ENCODE measurements at regions not wholly inside any gene's neighbourhood (a gene's known extent, or its start where the extent isn't known, plus 50 kb on each side); places are given as distances from the start of the nearest gene placed in this dataset.

DNA sequence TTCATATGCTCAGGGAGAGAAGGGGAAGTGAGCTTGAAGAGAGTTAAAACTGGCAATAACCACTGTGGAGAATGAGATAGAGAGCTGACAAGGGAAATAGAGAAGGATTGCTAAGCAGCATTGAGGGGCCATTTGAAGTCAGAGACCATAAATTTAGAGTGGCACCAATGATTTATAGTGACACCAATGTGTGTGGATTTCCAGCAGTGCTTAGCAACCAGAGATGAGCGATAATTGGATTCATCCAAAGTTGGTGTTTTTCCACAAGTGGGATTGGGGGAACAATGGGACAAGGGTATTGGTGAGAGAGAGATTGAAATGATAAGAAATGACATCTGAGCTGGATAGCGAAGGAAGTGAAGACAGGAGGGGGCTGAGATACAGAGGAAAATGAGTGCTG lies 114.1 kb downstream of the C1orf94 start:
- Mint-ChIP-seq H3K36me3 (ENCODE audit: low read depth) (no peaks in the 10 kb centered on the region), H3K27ac (ENCODE audit: unreplicated experiment) (no peak overlapping the region), H3K4me1 (ENCODE audit: low read depth) (no peaks in the 10 kb centered on the region), H3K27me3 (ENCODE audit: low read depth) (no peaks in the 10 kb centered on the region), H3K9me3 (ENCODE audit: low read depth) (no peaks in the 10 kb centered on the region), H3K4me3 (ENCODE audit: unreplicated experiment) (no peak overlapping the region)
- TF ChIP-seq, protein P1, sequence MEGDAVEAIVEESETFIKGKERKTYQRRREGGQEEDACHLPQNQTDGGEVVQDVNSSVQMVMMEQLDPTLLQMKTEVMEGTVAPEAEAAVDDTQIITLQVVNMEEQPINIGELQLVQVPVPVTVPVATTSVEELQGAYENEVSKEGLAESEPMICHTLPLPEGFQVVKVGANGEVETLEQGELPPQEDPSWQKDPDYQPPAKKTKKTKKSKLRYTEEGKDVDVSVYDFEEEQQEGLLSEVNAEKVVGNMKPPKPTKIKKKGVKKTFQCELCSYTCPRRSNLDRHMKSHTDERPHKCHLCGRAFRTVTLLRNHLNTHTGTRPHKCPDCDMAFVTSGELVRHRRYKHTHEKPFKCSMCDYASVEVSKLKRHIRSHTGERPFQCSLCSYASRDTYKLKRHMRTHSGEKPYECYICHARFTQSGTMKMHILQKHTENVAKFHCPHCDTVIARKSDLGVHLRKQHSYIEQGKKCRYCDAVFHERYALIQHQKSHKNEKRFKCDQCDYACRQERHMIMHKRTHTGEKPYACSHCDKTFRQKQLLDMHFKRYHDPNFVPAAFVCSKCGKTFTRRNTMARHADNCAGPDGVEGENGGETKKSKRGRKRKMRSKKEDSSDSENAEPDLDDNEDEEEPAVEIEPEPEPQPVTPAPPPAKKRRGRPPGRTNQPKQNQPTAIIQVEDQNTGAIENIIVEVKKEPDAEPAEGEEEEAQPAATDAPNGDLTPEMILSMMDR (IDR thresholded peaks at IDR 0.05): no peak
- DNase-seq (ENCODE audit: low spot score): no peak

DNA sequence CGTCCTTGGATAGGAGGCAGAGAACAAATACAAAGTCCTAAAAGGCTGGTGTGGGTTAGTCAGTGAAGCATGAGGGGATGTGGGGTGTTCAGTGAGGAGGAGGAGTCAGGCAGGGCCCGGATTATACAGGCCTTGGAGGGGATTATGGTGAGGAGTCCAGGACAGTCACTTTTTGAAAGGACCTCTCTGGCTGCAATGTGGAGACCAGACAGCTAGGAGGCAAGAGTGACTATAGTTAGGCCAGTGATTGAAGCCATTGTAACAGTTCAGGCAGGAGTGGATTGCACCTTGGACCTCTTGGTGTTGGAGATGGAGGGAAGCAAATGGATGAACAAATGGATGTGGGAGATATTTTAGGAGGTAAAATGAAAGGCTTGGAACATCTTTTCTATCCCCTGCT lies 115.8 kb downstream of the C1orf94 start:
- H3K27me3 Mint-ChIP-seq (ENCODE audit: low read depth): no peaks in the 10 kb centered on the region
- no peak overlapping the region for H3K27ac Mint-ChIP-seq (ENCODE audit: unreplicated experiment)
- no peak overlapping the region for H3K4me3 Mint-ChIP-seq (ENCODE audit: unreplicated experiment)
- TF ChIP-seq, protein P1 (IDR thresholded peaks at IDR 0.05): no peak
- H3K36me3 Mint-ChIP-seq (ENCODE audit: low read depth): no peaks in the 10 kb centered on the region
- H3K4me1 Mint-ChIP-seq (ENCODE audit: low read depth): no peaks in the 10 kb centered on the region
- H3K9me3 Mint-ChIP-seq (ENCODE audit: low read depth): peaks cover 4% of the 10 kb centered on the region
- no peak for DNase-seq (ENCODE audit: low spot score)

DNA sequence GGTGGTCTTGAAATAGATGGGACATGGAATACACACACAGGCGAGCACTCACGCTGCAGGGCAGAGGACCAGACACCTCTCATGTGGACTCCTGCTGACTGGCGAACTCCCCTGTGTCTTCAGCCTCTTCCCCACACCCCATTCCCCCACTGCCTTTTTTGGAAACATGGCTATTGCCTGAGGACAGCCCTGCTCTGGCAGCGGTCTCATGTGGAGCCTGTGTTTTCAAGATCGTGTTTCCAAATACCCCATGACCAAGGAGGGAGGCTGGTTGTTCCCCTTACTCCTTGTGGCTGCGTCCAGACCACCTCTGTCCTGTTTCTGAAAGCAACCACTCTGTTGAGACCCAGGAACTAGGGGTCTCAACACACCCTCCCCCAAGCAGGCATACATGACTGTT lies 119.4 kb downstream of the C1orf94 start:
- no peak for DNase-seq (ENCODE audit: low spot score)
- H3K9me3 Mint-ChIP-seq (ENCODE audit: low read depth): peaks cover 4% of the 10 kb centered on the region
- H3K27me3 Mint-ChIP-seq (ENCODE audit: low read depth): no peaks in the 10 kb centered on the region
- TF ChIP-seq, protein P1 (IDR thresholded peaks at IDR 0.05): no peak
- no peaks in the 10 kb centered on the region for H3K36me3 Mint-ChIP-seq (ENCODE audit: low read depth)
- no peak overlapping the region for H3K27ac Mint-ChIP-seq (ENCODE audit: unreplicated experiment)
- no peaks in the 10 kb centered on the region for H3K4me1 Mint-ChIP-seq (ENCODE audit: low read depth)
- no peak overlapping the region for H3K4me3 Mint-ChIP-seq (ENCODE audit: unreplicated experiment)

DNA sequence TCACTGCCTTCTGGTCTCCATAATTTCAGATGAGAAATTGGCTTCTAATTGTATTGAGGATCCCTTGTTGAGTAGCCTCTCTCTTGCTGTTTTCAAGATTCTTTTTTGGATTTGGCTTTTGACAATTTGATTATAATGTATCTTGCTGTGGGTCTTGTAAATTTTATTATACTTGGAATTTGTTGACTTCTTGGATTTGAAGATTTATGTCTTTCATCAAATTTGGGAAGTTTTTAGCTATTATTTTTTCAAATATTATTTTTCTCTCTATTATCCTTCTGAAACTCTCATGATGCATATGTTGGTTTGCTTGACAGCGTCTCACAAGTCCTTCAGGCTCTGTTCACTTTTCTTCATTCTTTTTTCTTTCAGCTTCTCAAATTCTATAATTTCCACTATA lies 126.1 kb downstream of the C1orf94 start:
- Mint-ChIP-seq H3K27ac (ENCODE audit: unreplicated experiment) (no peak overlapping the region), H3K4me1 (ENCODE audit: low read depth) (no peaks in the 10 kb centered on the region), H3K36me3 (ENCODE audit: low read depth) (no peaks in the 10 kb centered on the region), H3K9me3 (ENCODE audit: low read depth) (peaks cover 36% of the 10 kb centered on the region), H3K4me3 (ENCODE audit: unreplicated experiment) (no peak overlapping the region), H3K27me3 (ENCODE audit: low read depth) (no peaks in the 10 kb centered on the region)
- TF ChIP-seq, protein P1 (IDR thresholded peaks at IDR 0.05): no peak
- DNase-seq (ENCODE audit: low spot score): no peak

DNA sequence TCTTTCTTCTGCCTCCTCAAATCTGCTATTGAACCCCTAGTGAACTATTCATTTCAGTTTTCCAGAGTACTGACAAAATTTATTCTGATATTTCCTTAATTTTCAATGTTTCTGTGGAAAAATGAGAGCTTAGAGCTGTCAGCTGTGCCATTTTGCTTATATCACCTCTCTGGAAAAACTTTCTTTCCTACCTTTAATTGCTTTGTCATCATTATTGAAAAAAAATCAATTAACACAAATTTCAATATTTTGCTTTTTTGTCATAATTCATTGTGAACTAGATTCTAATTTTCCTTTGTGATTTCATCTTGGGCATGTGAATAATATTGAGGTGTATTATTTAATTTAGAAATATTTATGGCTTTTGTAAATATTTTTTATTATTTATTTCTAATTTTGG lies 126.5 kb downstream of the C1orf94 start:
- Mint-ChIP-seq H3K27ac (ENCODE audit: unreplicated experiment) (no peak overlapping the region), H3K36me3 (ENCODE audit: low read depth) (no peaks in the 10 kb centered on the region), H3K9me3 (ENCODE audit: low read depth) (peaks cover 40% of the 10 kb centered on the region), H3K4me1 (ENCODE audit: low read depth) (no peaks in the 10 kb centered on the region), H3K27me3 (ENCODE audit: low read depth) (no peaks in the 10 kb centered on the region), H3K4me3 (ENCODE audit: unreplicated experiment) (no peak overlapping the region)
- TF ChIP-seq, protein P1 (IDR thresholded peaks at IDR 0.05): no peak
- no peak for DNase-seq (ENCODE audit: low spot score)
